ENCODE measurements at regions not wholly inside any gene's neighbourhood (a gene's known extent, or its start where the extent isn't known, plus 50 kb on each side); places are given as distances from the start of the nearest gene placed in this dataset.

- H3K4me3 ChIP-seq (ENCODE audit: low read depth, low read length): no peak overlapping the region
- DNase-seq (ENCODE audit: low read depth): no peak
- TF ChIP-seq, protein P1, sequence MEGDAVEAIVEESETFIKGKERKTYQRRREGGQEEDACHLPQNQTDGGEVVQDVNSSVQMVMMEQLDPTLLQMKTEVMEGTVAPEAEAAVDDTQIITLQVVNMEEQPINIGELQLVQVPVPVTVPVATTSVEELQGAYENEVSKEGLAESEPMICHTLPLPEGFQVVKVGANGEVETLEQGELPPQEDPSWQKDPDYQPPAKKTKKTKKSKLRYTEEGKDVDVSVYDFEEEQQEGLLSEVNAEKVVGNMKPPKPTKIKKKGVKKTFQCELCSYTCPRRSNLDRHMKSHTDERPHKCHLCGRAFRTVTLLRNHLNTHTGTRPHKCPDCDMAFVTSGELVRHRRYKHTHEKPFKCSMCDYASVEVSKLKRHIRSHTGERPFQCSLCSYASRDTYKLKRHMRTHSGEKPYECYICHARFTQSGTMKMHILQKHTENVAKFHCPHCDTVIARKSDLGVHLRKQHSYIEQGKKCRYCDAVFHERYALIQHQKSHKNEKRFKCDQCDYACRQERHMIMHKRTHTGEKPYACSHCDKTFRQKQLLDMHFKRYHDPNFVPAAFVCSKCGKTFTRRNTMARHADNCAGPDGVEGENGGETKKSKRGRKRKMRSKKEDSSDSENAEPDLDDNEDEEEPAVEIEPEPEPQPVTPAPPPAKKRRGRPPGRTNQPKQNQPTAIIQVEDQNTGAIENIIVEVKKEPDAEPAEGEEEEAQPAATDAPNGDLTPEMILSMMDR (IDR thresholded peaks at IDR 0.05; ENCODE audit: insufficient read depth, low read depth, low read length): no peak
These were observed 207.1 kb downstream of the GALC start for GRCh38 chr14:87785897-87786296.

- TF ChIP-seq, protein P1 (IDR thresholded peaks at IDR 0.05; ENCODE audit: insufficient read depth, low read depth, low read length): no peak
- H3K4me3 ChIP-seq (ENCODE audit: low read depth, low read length): no peak overlapping the region
- DNase-seq (ENCODE audit: low read depth): no peak
These were observed 208.6 kb downstream of the GALC start for GRCh38 chr14:87784386-87784785.

GRCh38 chr14:87783071-87783470, 209.9 kb downstream of the GALC start:
- H3K4me3 ChIP-seq (ENCODE audit: low read depth, low read length): no peak overlapping the region
- TF ChIP-seq, protein P1 (IDR thresholded peaks at IDR 0.05; ENCODE audit: insufficient read depth, low read depth, low read length): no peak
- DNase-seq (ENCODE audit: low read depth): no peak

GRCh38 chr14:87772854-87773253, 220.1 kb downstream of the GALC start:
- no peak overlapping the region for H3K4me3 ChIP-seq (ENCODE audit: low read depth, low read length)
- no peak for DNase-seq (ENCODE audit: low read depth)
- TF ChIP-seq, protein P1 (IDR thresholded peaks at IDR 0.05; ENCODE audit: insufficient read depth, low read depth, low read length): no peak

DNA sequence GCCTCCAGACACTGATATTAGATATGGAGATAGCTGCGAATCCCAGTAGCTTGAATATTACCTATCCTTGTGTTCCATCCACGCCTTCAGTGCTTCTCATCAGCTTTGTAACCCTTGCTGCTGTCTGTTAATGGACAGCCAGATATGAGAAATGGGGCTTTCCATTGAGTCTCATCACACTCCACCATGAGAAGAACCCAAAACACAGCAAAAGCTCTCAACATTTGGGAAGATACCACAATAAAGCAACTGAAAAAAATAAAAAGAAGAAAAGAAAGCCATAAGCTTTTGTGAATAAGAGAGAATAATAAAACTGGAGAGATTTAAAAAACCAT, 225.4 kb downstream of the GALC start:
- no peak for DNase-seq (ENCODE audit: low read depth)

DNA sequence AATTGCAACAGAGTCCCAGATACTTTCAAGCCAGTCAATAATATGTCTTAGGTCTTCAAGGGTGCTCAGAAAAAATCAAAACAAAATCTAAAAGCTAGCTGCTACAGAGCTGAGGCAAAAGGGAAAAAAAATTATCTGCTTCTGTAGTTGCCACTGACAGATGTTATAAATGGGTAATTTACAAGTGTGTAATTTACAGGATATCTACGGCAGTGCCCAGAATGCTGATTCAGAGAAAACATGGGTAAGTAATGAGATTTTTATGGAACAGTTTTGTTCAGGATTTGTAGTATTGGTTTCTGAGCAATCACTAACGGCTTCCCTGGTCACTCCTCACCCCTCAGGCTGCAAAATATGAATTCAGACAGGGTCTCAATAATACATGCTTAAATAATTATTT, 234.1 kb downstream of the GALC start:
- TF ChIP-seq, protein P1 (IDR thresholded peaks at IDR 0.05; ENCODE audit: insufficient read depth, low read depth, low read length): no peak
- H3K4me3 ChIP-seq (ENCODE audit: low read depth, low read length): no peak overlapping the region
- no peak for DNase-seq (ENCODE audit: low read depth)

More for the DNA sequence above, 225.4 kb downstream of the GALC start:
- no peak overlapping the region for H3K4me3 ChIP-seq (ENCODE audit: low read depth, low read length)
- TF ChIP-seq, protein P1 (IDR thresholded peaks at IDR 0.05; ENCODE audit: insufficient read depth, low read depth, low read length): no peak

DNA sequence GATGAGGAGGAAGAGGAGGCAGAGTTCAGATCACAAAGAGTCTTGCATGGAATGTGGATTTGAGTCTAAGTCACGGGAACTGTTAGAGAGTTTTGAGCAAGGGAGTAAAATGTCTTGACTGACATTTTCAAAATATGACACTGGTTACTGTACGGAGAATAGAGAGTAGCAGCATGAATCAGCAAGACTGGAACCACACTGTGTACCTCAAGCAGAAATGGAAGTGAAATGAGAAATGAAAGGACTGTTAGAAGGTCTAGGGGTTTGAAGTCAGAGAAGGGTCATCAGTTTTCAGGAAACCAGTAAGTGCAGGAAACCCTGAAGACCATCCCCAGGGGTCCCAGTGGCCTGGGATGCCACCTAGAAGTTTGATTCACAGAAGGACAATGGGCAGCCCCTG, 236.3 kb downstream of the GALC start:
- no peak overlapping the region for H3K4me3 ChIP-seq (ENCODE audit: low read depth, low read length)
- no peak for DNase-seq (ENCODE audit: low read depth)
- TF ChIP-seq, protein P1 (IDR thresholded peaks at IDR 0.05; ENCODE audit: insufficient read depth, low read depth, low read length): no peak

Measured in fibroblast of villous mesenchyme (primary cell).